GM18511 (cell line): ENCODE measurements at regions not wholly inside any gene's neighbourhood (a gene's known extent, or its start where the extent isn't known, plus 50 kb on each side); places are given as distances from the start of the nearest gene placed in this dataset.
"Not testable (repeated sequence)": the region's sequence is repeated elsewhere in the genome, so short reads cannot be mapped to it uniquely, and the experiment has no call there.

Experiments used
- ATAC-seq: cut with Tn5 transposase; IDR thresholded peaks from one replicate; pipeline ENCODE4 v1.9.1; 2021; ENCODE audit warnings: mild to moderate bottlenecking, moderate library complexity; ENCODE audit not compliant: unreplicated experiment

GRCh38 chr6:26720663-26721218 lies 61.2 kb upstream of the ZNF322 start:
- ATAC-seq, result not testable (repeated sequence)

GRCh38 chr6:26730019-26730766 lies 70.6 kb upstream of the ZNF322 start:
- not testable (repeated sequence) for ATAC-seq

- ATAC-seq, result not testable (repeated sequence)
Observed at GRCh38 chr6:26734776-26735472, 75.4 kb upstream of the ZNF322 start.

- ATAC-seq, result no peak
Observed at GRCh38 chr6:26739811-26740210, 80.3 kb upstream of the ZNF322 start.

- ATAC-seq, result no peak
Observed at GRCh38 chr6:26743157-26743821, 83.7 kb upstream of the ZNF322 start.

- no peak for ATAC-seq
Observed at GRCh38 chr6:26743941-26744699, 84.6 kb upstream of the ZNF322 start.

GRCh38 chr6:26744837-26745282 lies 85.3 kb upstream of the ZNF322 start:
- ATAC-seq, result not testable (repeated sequence)

- ATAC-seq, result not testable (repeated sequence)
Observed at GRCh38 chr6:26745964-26746363, 86.4 kb upstream of the ZNF322 start.

GRCh38 chr6:26749126-26749758 lies 89.7 kb upstream of the ZNF322 start:
- ATAC-seq, result not testable (repeated sequence)

GRCh38 chr6:26749759-26750126 lies 90.2 kb upstream of the ZNF322 start:
- ATAC-seq, result not testable (repeated sequence)

- no peak for ATAC-seq
Observed at GRCh38 chr6:26754212-26754611, 94.7 kb upstream of the ZNF322 start.

- ATAC-seq, result not testable (repeated sequence)
Observed at GRCh38 chr6:26754801-26755200, 95.3 kb upstream of the ZNF322 start.

- not testable (repeated sequence) for ATAC-seq
Observed at GRCh38 chr6:26756067-26756805, 96.7 kb upstream of the ZNF322 start.

GRCh38 chr6:26766203-26766902 lies 106.8 kb upstream of the ZNF322 start:
- not testable (repeated sequence) for ATAC-seq

- ATAC-seq, result not testable (repeated sequence)
Observed at GRCh38 chr6:26770941-26771666, 111.6 kb upstream of the ZNF322 start.

GRCh38 chr6:26773414-26773813 lies 113.9 kb upstream of the ZNF322 start:
- not testable (repeated sequence) for ATAC-seq

- ATAC-seq, result not testable (repeated sequence)
Observed at GRCh38 chr6:26780563-26780962, 121.0 kb upstream of the ZNF322 start.
